Sigmoid colon (tissue), 6 donors: ENCODE measurements at regions not wholly inside any gene's neighbourhood (a gene's known extent, or its start where the extent isn't known, plus 50 kb on each side); places are given as distances from the start of the nearest gene placed in this dataset.
A peak's percentile ranks its signal among the peaks of the same experiment; 100 is the strongest.

Source experiments
- DNase-seq: peaks from one replicate; pipeline ENCODE4 v3.0.0-alpha.2; 2019
- H3K27ac ChIP-seq, 4 donors: fragments of 200-600 bp; sonication (generic); one replicate each; pipeline ENCODE4 v1.5.1; 2016 to 2019; ENCODE audit warnings: mild to moderate bottlenecking in 1 of 4
- H3K27me3 ChIP-seq, 3 donors: fragments of 200-600 bp; sonication (generic); one replicate each; pipeline ENCODE4 v1.5.1; 2019; ENCODE audit warnings: mild to moderate bottlenecking in 1 of 3
- H3K36me3 ChIP-seq, 4 donors: fragments of 200-600 bp; sonication (generic); one replicate each; pipeline ENCODE4 v1.5.1; 2016 to 2019
- H3K4me1 ChIP-seq, 4 donors: fragments of 200-600 bp; sonication (generic); one replicate each; pipeline ENCODE4 v1.5.1; 2017 to 2019
- H3K4me3 ChIP-seq, 4 donors: fragments of 200-600 bp; sonication (generic); one replicate each; pipeline ENCODE4 v1.5.1; 2017 to 2019; ENCODE audit warnings: mild to moderate bottlenecking in 2 of 4, moderate library complexity in 1 of 4
- H3K9me3 ChIP-seq, 4 donors: fragments of 200-600 bp in 3 of 4; sonication (generic) in 3 of 4; one replicate each; pipeline versions ENCODE4 v1.5.1 to v1.6.1; 2013 to 2019
- CTCF ChIP-seq, 4 experiments: fragments of 450-650 bp in 3 of 4; fragments of 200-600 bp in 1 of 4; IDR thresholded peaks; one replicate each; pipeline ENCODE4 v1.5.1; 2016 to 2019; ENCODE audit warnings: antibody characterized with exemption in 4 of 4, mild to moderate bottlenecking in 3 of 4, moderate library complexity in 2 of 4
- EP300 ChIP-seq, 4 donors: sonication (generic); formaldehyde crosslinking; IDR thresholded peaks; one replicate each; pipeline ENCODE4 v1.6.1; 2017; ENCODE audit warnings: antibody characterized with exemption in 4 of 4
- POLR2A ChIP-seq, 2 donors: fragments of 450-650 bp; IDR thresholded peaks; one replicate each; pipeline ENCODE4 v1.6.1; 2016; ENCODE audit warnings: antibody characterized with exemption in 2 of 2, mild to moderate bottlenecking in 2 of 2, moderate library complexity in 2 of 2
- POLR2AphosphoS5 ChIP-seq, 4 donors: sonication (generic); formaldehyde crosslinking; IDR thresholded peaks; one replicate each; pipeline ENCODE4 v1.6.1; 2017; ENCODE audit warnings: antibody characterized with exemption in 4 of 4
- WGBS, 2 donors: extraction: QIAGEN DNeasy Blood & Tissue Kit; methylation state at CpG; one replicate each; pipeline ENCODE4 v1.1.7; 2013; 5-methylcytosine and 5-hydroxymethylcytosine counted together
- intact Hi-C: fragments of 100-400 bp; cut with DNase I; formaldehyde crosslinking; loops from one replicate; pipeline ENCODE4 v1.15.1; 2023
- donor health status: healthy with polysubstance abuse.
- donor health status: healthy.

- TF ChIP-seq POLR2AphosphoS5 (IDR thresholded peaks at IDR 0.05) (no peak), CTCF (IDR thresholded peaks at IDR 0.05) (no peak), POLR2A (IDR thresholded peaks at IDR 0.05) (no peak), EP300 (IDR thresholded peaks at IDR 0.05) (no peak)
Measured at GRCh38 chr18:22267225-22267624, 97.8 kb downstream of the GATA6 start.

GRCh38 chr18:22265838-22266237, 96.4 kb downstream of the GATA6 start:
- DNase-seq, result no peak
- Histone ChIP-seq H3K9me3 (no peaks in the 10 kb centered on the region), H3K27me3 (no peaks in the 10 kb centered on the region), H3K36me3 (no peaks in the 10 kb centered on the region), H3K27ac (no peak overlapping the region), H3K4me3 (no peak overlapping the region), H3K4me1 (no peaks in the 10 kb centered on the region)
- 93 to 95% methylated on average over 4 of the region's 4 CpGs for WGBS, 2 donors
- intact Hi-C loops, result no loop called here
- no peak for TF ChIP-seq CTCF (IDR thresholded peaks at IDR 0.05)
- no peak for TF ChIP-seq POLR2A (IDR thresholded peaks at IDR 0.05)
- no peak for TF ChIP-seq EP300 (IDR thresholded peaks at IDR 0.05)
- TF ChIP-seq POLR2AphosphoS5 (IDR thresholded peaks at IDR 0.05), result no peak

More at GRCh38 chr18:22267225-22267624, 97.8 kb downstream of the GATA6 start:
- WGBS, 2 donors, result 87 to 91% methylated on average over 2 of the region's 2 CpGs
- H3K27ac ChIP-seq, result no peak overlapping the region
- no peak for DNase-seq
- H3K36me3 ChIP-seq, result no peaks in the 10 kb centered on the region
- H3K27me3 ChIP-seq, result no peaks in the 10 kb centered on the region
- H3K9me3 ChIP-seq, result no peaks in the 10 kb centered on the region
- H3K4me1 ChIP-seq, result no peaks in the 10 kb centered on the region
- intact Hi-C loops, result no loop called here
- no peak overlapping the region for H3K4me3 ChIP-seq

- H3K27me3 ChIP-seq, result no peaks in the 10 kb centered on the region
- no peaks in the 10 kb centered on the region for H3K4me1 ChIP-seq
- H3K36me3 ChIP-seq, result no peaks in the 10 kb centered on the region
- DNase-seq, result no peak
- TF ChIP-seq CTCF (IDR thresholded peaks at IDR 0.05) (no peak), POLR2A (IDR thresholded peaks at IDR 0.05) (no peak), EP300 (IDR thresholded peaks at IDR 0.05) (no peak), POLR2AphosphoS5 (IDR thresholded peaks at IDR 0.05) (no peak)
- no peak overlapping the region for H3K4me3 ChIP-seq
- 78 to 87% methylated on average over 8 of the region's 8 CpGs for WGBS, 2 donors
- no peak overlapping the region for H3K27ac ChIP-seq
- intact Hi-C loops, result no loop called here
- H3K9me3 ChIP-seq, result no peaks in the 10 kb centered on the region
Measured at GRCh38 chr18:22260208-22260820, 90.9 kb downstream of the GATA6 start.

- WGBS, 2 donors, result 84 to 85% methylated on average over 5 of the region's 5 CpGs
- no peak for TF ChIP-seq POLR2AphosphoS5 (IDR thresholded peaks at IDR 0.05)
- no peak for TF ChIP-seq POLR2A (IDR thresholded peaks at IDR 0.05)
- TF ChIP-seq CTCF (IDR thresholded peaks at IDR 0.05), result no peak
- no peak for TF ChIP-seq EP300 (IDR thresholded peaks at IDR 0.05)
- H3K4me1 ChIP-seq, result no peaks in the 10 kb centered on the region
- no peak overlapping the region for H3K4me3 ChIP-seq
- H3K36me3 ChIP-seq, result no peaks in the 10 kb centered on the region
- H3K27me3 ChIP-seq, result no peaks in the 10 kb centered on the region
- intact Hi-C loops, result no loop called here
- H3K27ac ChIP-seq, result no peak overlapping the region
- no peak for DNase-seq
- H3K9me3 ChIP-seq, result no peaks in the 10 kb centered on the region
Measured at GRCh38 chr18:22257022-22257543, 87.7 kb downstream of the GATA6 start.

- no peak for DNase-seq
- Histone ChIP-seq H3K27ac (peak overlapping the region in 1 of 4 donors; percentile 11), H3K4me1 (no peaks in the 10 kb centered on the region), H3K36me3 (no peaks in the 10 kb centered on the region), H3K9me3 (no peaks in the 10 kb centered on the region), H3K27me3 (no peaks in the 10 kb centered on the region), H3K4me3 (no peak overlapping the region)
- TF ChIP-seq CTCF (IDR thresholded peaks at IDR 0.05) (no peak), POLR2A (IDR thresholded peaks at IDR 0.05) (no peak), EP300 (IDR thresholded peaks at IDR 0.05) (no peak), POLR2AphosphoS5 (IDR thresholded peaks at IDR 0.05) (no peak)
- intact Hi-C loops, result no loop called here
- WGBS, 2 donors, result 14 to 44% methylated on average over 11 of the region's 11 CpGs
Measured at GRCh38 chr18:22254088-22254487, 84.7 kb downstream of the GATA6 start.
